ENCODE measurements at regions not wholly inside any gene's neighbourhood (a gene's known extent, or its start where the extent isn't known, plus 50 kb on each side); places are given as distances from the start of the nearest gene placed in this dataset.

GRCh38 chr1:38266197-38266520, 219.6 kb upstream of the POU3F1 start:
- TF ChIP-seq ZNF274 (IDR thresholded peaks at IDR 0.05; ENCODE audit: low read depth, low read length) (no peak), SUZ12 (IDR thresholded peaks at IDR 0.05; ENCODE audit: extremely low read depth, insufficient read depth, insufficient read length) (no peak), YY1 (IDR thresholded peaks at IDR 0.05; ENCODE audit: insufficient read depth, insufficient read length) (no peak)
